ENCODE measurements at regions not wholly inside any gene's neighbourhood (a gene's known extent, or its start where the extent isn't known, plus 50 kb on each side); places are given as distances from the start of the nearest gene placed in this dataset.

DNA sequence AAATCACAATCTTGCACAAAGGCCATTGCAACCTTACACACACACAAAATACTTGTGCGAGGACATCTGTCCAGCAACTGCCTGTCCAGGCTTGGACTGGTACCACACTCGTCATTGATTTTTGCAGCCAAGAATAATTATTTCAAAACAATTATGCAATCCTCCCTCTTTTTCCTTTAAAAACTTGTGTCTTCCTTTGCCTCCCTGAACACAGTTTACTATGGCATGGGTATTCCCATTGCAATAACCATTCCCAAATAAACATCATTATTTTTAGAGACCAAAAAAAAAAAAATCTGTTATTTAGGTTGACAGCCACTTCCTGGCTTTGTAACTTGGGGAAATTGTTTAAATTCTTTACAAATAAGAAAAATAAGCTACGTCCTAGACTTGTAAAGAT, 54.0 kb downstream of the C11orf91 start:
- no peak for DNase-seq (ENCODE audit: low read depth in 4 of 4, low spot score in 3 of 4)

DNA sequence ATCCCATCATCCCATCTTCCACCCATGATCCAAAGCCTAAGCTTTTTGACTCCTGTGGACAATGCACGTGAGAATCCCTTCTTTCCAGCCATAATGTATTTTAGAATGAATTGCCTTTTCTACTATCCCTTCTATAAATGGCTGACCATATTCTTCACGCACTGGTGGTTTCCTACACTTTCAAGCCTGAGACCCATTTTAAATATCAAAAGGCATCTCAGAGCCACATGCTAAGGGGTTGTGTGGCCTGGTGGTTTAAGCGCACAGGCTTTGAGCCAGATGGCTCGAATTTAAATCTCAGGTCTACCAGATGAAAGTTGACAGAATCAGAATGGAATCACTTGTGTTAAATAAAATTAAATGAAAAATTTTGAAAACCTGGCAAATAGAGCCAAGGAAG, 54.5 kb downstream of the C11orf91 start:
- no peak for DNase-seq (ENCODE audit: low read depth in 4 of 4, low spot score in 3 of 4)

DNA sequence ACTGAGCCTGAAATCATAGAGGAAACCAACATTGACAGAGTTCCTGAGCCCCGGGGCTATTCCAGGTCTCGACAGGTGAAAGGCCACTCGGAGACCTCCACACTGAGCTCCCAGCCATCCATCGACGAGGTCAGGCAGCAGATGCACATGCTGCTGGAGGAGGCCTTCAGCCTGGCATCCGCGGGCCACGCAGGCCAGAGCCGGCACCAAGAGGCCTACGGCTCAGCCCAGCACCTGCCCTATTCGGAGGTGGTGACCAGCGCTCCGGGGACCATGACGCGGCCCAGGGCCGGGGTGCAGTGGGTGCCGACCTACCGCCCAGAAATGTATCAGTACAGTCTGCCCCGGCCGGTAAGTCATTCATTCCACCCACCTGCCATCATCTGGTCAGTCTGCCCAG, 54.9 kb downstream of the C11orf91 start:
- DNase-seq (ENCODE audit: low read depth in 4 of 4, low spot score in 3 of 4), result no peak

DNA sequence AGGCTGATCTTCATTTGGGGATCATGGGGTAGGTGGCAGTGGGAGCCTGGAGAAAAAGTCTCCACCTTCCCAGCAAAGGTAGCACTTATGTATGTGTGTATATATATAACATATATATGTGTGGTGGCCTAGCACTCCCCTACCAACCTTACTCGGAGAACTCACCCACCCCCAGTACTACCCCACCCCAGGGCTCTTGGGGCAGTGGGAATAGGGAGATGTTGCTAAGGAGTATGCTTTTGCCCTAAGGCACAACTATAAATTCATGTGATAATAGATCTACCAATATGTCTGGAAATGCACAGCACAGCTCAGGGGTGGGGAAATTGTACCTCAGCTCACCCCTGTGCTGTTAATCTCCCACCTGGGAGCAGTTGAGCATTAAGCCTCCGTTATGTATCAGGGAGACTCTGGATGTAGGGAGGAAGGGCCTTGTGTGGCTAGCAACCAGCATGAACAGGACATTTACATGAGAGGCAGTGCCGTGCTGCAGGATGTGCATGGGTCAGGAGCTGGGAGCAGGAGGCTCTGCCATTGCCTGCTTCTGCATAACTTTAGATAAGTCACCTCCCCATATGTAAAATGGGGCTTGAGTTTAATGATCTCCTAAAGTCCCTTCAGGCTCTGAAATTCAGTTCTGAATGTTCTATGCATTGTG, 57.3 kb downstream of the C11orf91 start:
- DNase-seq (ENCODE audit: low read depth in 4 of 4, low spot score in 3 of 4), result no peak

DNA sequence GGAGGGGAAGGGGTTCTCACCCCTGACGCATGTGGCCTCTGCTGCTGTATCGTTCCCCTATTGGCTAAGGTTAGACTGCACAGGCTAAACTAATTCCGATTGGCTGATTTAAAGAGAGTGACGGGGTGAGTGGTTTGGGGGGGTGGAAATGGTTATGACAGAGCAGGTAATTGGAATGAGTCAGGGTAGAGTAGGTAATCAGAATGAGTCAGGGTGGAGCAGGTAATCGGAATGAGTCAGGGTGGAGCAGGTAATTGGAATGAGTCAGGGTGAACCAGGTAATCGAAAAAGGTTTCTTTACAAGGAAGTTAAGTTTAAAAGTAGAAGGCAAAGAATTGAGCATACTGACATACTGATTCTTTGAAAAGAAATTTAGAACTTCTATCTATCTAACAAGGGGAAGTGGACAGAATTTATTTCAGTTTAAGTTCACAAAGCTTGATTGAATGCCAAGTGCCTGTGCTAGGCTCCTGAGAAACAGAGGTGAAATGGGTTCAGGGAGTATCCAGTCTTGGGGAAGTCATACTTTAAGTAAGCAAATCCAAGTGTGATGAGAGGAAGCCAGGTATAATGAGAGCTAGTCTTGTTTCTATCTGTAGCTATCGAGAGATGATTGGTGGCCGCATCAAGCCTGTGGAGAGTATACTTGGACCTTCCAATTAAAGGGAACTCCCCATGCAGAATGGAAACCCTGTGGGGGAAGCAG, 58.0 kb downstream of the C11orf91 start:
- DNase-seq (ENCODE audit: low read depth in 4 of 4, low spot score in 3 of 4), result no peak

DNA sequence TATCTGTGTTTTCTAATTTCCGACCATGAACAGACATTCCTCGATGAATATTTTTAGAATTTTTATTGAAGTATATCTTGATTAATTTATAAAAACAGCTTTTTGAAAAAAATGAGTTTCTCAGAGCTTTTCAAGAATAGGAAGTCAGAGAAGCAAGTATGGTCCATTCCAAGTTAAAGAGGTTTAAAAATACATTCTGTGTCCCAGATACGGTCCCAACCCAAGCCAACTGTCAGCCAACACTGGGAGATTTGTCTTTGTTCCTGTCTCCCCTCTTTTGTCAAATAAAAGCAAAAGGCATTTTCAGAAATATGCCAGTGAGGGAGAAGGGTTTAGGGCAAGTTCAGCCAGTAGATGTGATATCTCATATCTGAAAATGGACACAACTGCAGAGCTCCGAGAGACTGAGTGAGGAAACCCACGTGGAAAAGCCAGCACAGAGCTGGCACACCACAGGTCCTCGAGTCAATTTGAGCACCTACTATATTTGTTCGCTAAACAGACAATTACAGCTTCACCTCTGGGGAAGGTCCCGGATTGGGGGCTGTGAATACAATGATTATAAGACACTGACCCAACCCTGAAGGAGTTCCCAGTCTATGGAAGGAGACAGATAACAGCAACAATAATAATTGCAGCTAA, 59.8 kb downstream of the C11orf91 start:
- DNase-seq (ENCODE audit: low read depth in 4 of 4, low spot score in 3 of 4), result no peak

DNA sequence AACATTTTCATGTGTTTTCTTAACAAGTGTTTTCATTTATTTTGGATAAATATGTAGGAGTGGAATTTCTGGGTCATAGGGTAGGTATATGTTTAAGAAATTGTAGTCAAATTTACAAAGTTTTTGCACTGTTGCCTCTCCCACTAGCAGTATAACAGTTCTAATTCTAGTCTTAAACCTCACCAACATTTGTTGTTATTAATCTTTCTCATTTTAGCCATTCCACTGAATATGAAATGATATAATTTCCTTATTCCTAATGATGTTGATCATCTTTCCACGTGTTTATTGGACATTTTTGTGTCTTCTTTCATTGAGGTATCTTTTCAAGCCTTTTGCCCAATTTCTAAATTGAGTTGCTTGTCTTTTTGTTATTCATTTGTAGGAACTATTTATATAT, 62.0 kb downstream of the C11orf91 start:
- no peak for DNase-seq (ENCODE audit: low read depth in 4 of 4, low spot score in 3 of 4)

DNA sequence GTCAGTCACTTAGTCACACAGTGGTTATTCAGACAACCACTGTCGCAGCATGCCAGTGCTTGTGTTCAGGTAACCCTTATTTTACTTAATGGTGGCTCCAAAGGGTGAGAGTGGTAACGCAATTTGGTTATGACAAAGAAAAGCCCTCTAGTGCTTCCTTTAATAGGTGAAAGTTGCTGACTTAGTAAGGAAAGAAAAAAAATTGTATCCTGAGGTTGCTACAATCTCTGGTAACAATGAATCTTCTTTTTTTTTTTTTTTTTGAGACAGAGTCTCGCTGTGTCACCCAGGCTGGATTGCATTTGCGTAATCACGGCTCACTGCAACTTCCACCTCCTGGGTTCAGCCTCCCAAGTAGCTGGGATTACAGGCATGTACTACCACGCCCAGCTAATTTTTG, 64.5 kb downstream of the C11orf91 start:
- DNase-seq (ENCODE audit: low read depth in 4 of 4, low spot score in 3 of 4), result no peak

DNA sequence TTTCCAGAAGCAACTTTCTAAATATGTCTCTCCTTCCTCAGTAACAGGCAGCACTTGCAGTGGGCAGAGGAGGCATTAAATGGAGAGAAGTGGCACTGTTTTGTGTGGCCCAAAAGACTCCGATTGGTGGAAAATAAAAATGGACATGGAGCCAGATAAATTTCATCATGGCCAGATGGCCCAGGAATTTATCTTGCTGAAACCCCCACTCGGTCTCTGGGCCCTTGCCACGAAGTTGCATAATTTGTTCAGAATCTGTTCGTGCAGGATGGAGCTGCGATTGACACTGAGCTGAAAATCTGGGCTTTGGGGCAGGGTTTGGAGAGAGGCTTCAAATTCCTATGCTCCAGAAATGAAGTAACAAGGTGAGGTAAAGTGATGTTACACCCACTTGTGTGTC, 65.5 kb downstream of the C11orf91 start:
- no peak for DNase-seq (ENCODE audit: low read depth in 4 of 4, low spot score in 3 of 4)

DNA sequence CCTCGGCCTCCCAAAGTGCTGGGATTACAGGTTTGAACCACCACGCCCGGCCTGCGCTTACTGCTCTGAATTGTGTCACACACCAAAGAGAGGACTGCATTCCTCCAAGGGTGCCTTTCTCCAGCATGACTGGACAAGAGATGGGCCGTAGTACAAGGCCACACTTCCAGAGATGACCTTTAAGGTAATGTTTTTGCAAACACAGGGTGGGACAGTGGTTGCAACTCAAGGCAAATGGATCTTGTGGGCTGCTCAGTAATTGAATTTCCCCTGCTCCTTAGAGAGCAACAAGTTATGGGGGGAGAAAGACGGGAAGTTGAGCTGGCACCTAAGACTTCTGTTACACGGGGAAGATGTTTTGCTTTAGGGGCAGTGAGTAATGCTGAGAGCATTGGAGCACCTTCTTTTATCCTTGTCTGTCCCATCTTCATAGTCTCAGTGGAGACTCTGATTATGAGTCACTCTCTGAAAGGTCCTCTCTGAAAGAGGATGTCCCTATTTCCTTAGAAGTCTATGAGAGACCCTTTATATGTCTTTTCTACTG, 66.3 kb downstream of the C11orf91 start:
- no peak for DNase-seq (ENCODE audit: low read depth in 4 of 4, low spot score in 3 of 4)

DNA sequence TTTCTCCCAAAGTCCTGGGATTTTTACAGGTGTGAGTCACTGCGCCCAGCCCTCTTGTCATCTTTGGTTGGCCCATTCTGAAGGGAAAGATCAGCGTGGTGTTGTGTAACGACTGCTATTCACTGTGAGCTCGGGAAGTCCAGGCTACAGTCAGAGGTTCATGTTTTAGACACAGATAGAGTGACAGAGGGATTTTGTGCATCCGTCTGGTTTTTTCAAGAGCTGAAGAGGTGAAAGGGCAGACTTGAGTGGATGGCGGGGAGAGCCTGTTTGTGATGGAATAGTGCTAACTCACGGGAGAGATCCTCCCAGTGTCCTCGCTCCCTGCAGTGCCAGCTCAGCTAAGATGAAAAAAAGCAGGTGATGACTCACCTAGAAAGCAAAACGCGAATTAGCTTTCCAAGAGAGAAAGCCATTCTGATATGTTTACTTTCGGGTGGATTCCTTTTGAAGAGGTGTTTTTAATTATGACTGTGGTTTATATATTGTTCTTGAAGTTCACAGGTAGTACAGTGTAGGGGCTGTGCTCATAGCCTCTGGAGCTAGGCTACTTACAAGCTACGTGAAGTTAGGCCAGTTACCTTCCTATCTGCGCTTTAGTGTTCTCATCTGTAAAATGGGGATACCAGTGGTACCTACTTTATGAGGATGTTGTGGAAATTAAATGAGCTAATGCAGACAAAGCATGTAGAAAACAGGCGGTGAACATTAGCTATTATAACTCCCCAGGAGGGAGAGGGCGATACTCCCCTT, 67.2 kb downstream of the C11orf91 start:
- DNase-seq (ENCODE audit: low read depth in 4 of 4, low spot score in 3 of 4), result no peak

DNA sequence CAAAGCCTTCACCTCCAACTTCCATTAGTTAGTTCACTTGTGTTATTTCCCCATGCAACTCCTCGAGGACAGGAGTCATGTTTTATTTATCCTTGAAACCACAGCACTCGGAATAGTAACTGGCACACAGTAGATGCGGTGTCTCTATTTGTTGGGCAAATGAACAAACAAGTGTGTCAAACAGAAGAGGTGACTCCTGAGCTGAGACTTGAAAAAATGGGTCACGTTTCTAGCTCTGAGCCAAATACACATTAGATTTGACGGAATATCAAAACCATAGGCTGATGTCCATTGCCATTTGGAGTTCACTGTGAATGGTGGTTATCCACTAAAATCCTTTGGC, 68.9 kb downstream of the C11orf91 start:
- DNase-seq (ENCODE audit: low read depth in 4 of 4, low spot score in 3 of 4), result no peak

DNA sequence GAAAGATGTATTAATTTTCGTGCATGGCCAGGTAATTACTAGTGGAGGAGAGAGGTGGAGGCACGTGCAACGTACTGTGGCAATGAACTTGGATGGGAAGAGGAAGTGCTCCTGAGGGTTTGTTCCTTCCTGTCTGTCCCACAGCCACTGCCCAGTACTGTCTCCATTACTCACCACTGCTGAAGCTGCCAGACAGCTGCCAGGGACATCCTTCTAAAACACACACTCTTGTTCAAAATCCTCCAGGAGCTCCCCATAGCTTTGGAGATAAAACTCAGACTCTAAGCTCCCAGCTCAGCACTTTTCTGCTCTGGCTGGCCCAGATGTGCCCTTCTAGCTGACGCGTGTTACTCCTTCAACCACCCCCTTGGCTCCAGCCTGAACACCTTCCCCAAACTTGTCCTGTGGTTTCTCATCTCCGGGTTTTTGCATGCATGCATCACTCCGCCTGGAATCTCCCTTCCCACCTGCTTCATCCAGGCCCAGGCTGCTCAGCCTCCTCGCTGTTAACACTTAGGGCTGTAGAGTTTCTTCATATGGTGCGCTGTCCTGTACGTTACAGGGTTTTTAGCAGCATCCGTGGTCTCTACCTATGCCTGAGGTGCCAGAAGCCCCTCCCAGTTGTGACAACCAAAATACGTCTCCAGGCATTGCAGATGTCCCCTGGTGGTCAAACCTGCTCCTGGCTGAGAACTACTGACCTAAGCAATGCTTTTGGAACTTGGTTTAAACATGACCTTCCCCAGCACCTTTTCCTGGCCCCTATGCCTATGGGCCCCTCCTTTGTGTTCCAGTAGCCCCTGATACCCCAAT, 69.5 kb downstream of the C11orf91 start:
- no peak for DNase-seq (ENCODE audit: low read depth in 4 of 4, low spot score in 3 of 4)

DNA sequence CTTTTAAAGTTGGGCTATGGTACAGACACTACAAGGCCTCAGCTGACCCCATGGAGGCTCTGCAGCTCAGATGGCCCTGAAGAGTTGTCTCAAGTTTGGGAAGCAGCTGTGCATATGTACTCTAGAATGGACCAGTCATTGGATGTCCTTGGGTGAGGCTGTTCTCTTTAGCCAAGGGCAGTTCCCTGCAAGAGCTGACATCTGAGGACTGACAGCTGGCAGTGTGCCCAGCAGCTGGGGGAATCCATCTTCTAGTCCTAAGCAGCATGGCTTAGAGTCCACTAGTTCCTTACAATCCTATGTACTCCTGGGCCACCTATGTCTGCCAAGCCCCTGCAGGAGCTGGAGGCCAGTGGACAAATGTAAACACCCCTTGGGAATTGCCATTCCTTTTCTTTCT, 76.5 kb downstream of the C11orf91 start:
- DNase-seq (ENCODE audit: low read depth in 4 of 4, low spot score in 3 of 4), result no peak

DNA sequence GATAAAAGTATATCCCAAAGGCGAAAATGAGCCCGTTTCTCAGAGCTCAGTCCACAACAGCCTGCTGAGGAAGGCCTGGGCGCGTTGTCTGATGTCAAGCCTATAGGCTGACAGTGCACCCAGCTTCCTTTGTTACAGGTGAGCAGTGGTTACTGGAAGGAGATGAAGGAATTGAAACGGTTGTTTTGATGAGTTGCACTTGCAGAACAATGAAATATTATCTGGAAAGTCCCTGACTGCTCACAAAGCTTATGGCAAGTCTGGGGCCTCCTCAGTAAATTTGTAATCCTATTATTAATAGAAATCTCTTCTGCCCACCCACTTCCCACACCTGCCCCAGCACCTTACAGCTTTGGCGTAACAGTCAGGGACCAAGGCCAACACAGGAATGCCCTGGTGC, 77.8 kb downstream of the C11orf91 start:
- DNase-seq (ENCODE audit: low read depth in 4 of 4, low spot score in 3 of 4), result no peak

DNA sequence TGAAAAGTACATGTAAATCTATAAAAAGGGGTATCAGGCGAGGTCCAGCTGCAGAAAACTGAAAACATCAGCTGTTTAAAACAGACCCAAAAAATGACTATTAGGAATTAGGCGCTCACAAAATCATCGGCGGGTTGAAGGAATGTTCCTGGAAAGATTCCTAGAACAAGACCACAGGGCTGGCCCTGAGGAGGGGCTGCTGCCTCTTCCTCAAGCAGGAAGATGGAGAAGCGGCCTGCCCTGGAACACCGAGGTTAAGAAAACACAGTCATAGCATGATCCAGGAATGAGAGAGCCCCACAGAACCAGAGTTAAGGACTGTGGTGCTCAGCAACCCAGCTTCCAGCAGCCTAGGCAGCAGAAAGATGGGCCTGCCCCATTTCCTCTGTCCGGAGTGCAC, 78.4 kb downstream of the C11orf91 start:
- DNase-seq (ENCODE audit: low read depth in 4 of 4, low spot score in 3 of 4), result no peak

DNA sequence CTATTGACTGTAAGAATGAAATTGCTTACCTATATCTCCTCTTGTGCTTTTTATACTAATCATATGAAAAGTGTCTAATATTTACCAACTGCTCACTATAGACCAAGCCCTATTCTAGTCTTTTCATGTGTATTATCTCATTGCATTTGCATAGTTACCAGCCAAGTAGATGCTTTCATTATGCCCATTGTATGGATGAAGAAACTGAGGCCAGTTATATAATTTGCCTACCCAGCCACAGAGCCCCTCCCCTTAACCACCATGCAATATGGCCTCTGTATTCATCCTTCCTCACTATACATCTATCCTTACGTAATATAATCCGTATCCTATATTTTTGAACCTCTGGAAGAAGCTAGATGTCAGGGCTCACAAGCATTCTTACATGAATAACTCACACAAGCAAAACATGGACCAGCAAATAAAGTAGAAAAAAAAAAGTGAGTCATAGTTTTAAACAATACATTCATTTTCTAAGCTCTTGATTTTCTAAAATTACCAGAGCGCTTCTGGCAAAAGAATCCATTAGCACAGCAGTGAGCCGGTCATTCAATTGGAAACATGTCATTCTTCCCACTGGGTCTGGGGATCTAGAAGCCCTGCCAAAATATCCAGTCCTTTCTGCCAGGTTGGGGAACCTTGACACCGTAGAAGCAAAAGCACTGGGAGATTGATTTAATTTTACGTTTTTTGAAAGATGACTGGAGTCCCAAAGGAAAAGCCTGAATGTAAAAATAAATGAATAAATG, 80.0 kb downstream of the C11orf91 start:
- DNase-seq (ENCODE audit: low read depth in 4 of 4, low spot score in 3 of 4), result no peak

DNA sequence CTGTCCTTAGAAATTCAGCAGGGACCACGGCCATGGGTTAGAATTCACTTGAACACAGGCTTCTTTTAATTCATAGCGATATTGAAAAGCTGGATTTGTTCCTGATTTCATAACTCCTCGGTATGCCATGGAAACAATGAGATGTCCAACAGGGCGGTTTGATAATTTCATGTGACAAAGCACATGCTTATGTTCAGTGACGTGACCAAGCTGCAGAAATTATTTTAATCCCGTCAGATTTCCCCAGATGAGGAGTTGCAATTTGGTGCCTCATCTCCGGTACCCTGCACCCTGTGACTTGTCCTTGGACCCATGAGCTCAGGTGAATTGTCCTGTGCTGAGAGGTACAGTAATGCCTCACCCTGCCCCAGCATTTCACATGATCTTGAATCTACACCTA, 81.7 kb downstream of the C11orf91 start:
- no peak for DNase-seq (ENCODE audit: low read depth in 4 of 4, low spot score in 3 of 4)

DNA sequence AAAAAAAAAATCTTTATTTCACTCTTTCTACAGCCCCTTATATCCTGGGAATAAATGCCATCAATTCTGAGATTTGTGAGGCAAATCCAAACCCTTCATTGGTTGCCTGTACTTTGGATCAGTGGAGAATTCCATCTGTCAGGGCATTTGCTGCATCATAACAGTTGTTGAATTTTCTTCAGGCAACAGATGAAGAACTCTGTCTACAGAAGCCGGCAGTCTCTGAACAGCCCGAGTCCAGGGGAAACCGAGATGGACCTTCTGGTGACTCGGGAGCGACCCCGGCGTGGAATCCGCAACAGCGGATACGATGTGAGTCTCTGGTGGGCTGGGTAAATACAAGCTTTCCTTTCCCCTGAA, 82.3 kb downstream of the C11orf91 start:
- no peak for DNase-seq (ENCODE audit: low read depth in 4 of 4, low spot score in 3 of 4)
